Choroid plexus epithelial cell (primary cell): ENCODE measurements at regions not wholly inside any gene's neighbourhood (a gene's known extent, or its start where the extent isn't known, plus 50 kb on each side); places are given as distances from the start of the nearest gene placed in this dataset.
A peak's percentile ranks its signal among the peaks of the same experiment; 100 is the strongest.

Source experiments
- DNase-seq: peaks from one replicate; pipeline ENCODE4 v3.0.0-alpha.2; 2010; ENCODE audit warnings: low read depth
- H3K4me3 ChIP-seq: 2 replicates; pipeline ENCODE4 v1.5.1; 2011; ENCODE audit warnings: low read depth, mild to moderate bottlenecking, control low read depth, low read length, moderate library complexity
- TF ChIP-seq, protein P1 (sequence below): conservative IDR thresholded peaks from 2 replicates; pipeline ENCODE4 v1.5.1; 2011; ENCODE audit warnings: low read depth, mild to moderate bottlenecking, control low read depth, inconsistent platforms, low read length, moderate library complexity

DNA sequence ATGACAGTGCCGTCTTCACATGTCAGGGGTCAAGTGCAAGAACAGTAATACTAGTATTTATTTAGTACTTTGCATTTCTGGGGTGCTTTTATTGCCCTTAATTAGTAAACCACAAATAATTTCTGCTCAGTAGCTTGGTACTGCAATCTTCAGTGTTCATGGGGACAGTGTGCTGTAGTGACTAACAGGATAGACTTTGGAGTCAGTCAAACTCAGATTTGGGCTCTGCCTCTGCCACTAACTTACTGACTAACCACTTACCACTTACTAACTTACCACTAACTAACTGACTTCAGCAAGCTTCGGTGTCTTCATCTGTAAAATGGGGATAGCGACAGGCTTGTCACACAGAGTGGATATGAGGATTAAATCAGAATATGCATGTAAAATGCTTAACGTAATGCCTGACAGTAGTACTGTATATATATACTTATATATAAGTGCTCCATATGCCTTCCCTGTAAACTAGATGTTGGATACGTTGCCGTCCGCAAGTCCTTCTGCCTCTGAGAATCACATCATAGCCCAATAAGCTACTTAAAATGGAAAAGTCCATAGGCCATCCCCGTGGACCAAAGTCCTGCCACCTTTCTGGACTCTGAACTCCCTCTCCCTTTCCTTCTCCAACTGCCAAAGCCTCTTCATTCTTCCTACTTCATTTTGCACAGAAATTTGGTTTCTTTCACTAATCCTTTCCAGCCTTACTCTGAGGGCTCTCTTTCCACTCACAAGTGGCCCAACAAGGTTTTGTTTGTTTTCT lies 158.1 kb downstream of the ZIC5 start:
- DNase-seq, result no peak
- TF ChIP-seq, protein P1, sequence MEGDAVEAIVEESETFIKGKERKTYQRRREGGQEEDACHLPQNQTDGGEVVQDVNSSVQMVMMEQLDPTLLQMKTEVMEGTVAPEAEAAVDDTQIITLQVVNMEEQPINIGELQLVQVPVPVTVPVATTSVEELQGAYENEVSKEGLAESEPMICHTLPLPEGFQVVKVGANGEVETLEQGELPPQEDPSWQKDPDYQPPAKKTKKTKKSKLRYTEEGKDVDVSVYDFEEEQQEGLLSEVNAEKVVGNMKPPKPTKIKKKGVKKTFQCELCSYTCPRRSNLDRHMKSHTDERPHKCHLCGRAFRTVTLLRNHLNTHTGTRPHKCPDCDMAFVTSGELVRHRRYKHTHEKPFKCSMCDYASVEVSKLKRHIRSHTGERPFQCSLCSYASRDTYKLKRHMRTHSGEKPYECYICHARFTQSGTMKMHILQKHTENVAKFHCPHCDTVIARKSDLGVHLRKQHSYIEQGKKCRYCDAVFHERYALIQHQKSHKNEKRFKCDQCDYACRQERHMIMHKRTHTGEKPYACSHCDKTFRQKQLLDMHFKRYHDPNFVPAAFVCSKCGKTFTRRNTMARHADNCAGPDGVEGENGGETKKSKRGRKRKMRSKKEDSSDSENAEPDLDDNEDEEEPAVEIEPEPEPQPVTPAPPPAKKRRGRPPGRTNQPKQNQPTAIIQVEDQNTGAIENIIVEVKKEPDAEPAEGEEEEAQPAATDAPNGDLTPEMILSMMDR, result no peak

DNA sequence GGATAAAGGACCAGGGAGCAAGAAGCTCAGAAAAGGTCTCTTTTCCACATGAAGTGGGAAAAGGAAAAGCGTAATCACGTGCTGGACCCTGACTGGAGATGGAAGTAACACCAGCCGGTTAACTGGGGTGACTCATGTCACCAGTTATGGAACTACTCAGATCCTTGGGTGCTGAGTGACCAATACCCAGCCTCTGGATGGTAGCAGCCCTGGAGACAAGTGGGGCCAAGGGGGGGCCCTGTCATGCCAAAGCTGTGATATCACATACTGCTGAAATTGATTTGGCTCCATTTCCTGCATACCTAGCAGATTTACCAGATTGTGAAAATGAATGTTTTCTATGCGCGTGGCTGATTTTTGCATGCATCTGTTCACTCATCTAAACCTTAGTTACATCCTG lies 158.9 kb downstream of the ZIC5 start:
- peak; percentile 37 for DNase-seq
- H3K4me3 ChIP-seq, result no peak overlapping the region
- TF ChIP-seq, protein P1, result no peak

More for the DNA sequence above, 158.1 kb downstream of the ZIC5 start:
- H3K4me3 ChIP-seq, result no peak overlapping the region

DNA sequence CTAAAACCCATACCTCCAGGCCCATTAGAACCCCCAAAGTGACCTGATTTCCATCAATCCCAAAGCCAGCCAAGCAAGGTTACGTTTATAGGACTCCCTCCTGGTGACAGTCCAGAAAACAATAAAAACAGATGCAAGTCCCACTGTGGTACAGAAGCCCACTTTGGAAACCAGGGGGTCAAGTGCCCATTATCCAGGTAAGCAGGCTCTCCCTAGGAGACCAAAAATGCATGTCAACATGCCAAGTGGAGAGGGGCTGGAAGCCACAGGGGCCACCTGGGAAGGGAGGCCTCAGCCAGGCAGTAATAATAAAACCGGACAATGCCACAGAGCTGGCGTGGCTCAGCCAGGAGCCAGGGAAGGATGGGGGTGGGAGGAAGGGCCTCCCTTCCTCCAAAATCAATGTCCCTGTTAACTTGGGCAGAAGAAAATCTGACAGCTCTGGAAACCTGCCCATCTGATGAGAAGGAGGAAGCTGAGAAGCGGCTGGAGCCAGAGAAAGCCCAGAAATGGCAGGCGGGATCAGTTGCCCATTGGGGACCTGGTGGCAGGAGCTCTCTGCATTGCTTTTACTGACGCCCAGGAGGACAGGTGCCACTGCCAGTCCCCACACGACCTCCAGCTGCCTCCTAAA lies 160.4 kb downstream of the ZIC5 start:
- no peak overlapping the region for H3K4me3 ChIP-seq
- TF ChIP-seq, protein P1, result no peak

DNA sequence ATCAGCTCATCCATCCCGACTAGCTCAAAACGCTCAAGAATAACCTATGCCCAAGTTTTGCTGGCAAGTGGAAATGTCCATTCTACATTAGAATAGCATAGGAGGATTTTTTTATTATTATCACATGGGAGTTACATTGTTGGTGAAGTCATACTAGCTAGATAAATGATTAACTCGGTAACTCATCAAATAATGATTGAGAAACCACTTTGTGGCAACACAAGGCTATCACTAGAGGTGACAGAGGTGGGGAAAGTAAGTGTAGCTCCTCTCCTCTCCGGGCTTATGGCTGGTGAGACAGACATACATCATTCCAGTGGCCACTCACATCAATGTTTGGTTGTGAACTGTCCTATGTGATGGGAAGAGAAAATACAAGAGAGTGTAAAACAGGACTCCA lies 161.6 kb downstream of the ZIC5 start:
- no peak overlapping the region for H3K4me3 ChIP-seq
- DNase-seq, result no peak
- TF ChIP-seq, protein P1, result no peak

More for the DNA sequence above, 160.4 kb downstream of the ZIC5 start:
- DNase-seq, result no peak

DNA sequence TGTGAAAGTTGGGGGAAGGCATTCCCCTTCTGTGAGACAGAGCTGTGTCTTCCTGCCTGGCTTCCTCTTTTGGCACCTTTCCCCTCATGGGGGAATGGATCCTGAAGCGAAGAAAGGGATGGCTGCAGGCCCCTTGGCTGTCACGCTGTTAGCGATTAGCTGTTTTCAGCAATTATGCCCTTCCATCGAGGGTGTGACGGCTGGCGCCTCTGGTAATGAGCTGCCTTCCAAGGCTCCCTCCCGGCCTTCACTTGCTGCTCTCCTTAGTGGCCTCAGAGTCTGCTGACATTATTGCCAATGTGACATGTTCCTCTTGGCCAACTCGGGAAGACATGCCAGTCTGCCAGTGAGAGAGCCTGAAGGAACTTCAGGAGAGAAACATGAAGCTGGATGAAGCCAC lies 162.1 kb downstream of the ZIC5 start:
- no peak for DNase-seq
- TF ChIP-seq, protein P1, result no peak
- no peak overlapping the region for H3K4me3 ChIP-seq

DNA sequence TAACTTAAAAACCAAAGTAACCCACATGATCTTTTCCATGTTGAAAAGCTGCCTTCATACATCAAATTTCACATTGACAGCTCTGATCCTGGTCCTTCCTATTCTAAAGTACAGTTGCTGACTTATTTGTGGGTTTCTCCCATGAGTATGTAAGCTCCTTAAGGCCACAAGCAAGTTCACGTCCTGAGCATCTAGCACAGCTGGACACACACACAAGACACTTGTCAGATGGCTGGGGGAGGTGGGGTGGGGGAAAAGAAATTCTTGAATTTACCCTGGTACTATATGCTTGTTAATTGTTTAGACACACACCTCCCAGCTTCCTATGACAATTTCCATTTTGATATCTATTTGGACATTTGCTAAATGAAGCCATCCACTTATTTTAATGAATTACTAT lies 162.8 kb downstream of the ZIC5 start:
- no peak for DNase-seq
- TF ChIP-seq, protein P1, result no peak
- no peak overlapping the region for H3K4me3 ChIP-seq

DNA sequence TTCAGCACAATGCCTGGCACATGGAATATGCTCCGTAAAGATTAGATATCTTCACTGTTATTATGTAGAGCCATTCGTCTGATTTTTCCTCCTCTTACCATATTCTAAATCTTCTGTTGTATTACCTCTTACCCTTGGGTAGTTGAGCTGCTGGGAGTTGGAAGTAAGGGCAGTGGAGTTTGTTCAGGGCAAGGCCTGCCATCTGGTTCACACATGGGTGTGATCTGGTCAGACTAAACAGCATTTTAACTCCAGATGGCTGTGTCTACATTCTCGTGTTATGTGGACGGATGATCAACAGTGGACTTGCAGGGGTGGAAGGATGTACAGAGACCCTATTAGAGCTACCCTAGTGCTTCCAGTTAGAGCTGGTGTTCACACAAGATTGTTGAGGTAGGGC lies 164.9 kb downstream of the ZIC5 start:
- no peak overlapping the region for H3K4me3 ChIP-seq
- DNase-seq, result no peak
- TF ChIP-seq, protein P1, result no peak
